Activated B cell treated with CpG ODN at 0.5 μM for 24 hours (primary cell): ENCODE measurements at regions not wholly inside any gene's neighbourhood (a gene's known extent, or its start where the extent isn't known, plus 50 kb on each side); places are given as distances from the start of the nearest gene placed in this dataset.

ENCODE experiments used
- ATAC-seq: fragments of 200-7000 bp; cut with Tn5 transposase; one replicate; pipeline ENCODE4 v1.10.0; 2021; ENCODE audit warnings: low read depth, mild to moderate bottlenecking, moderate library complexity
- CTCF ChIA-PET: fragments of 350-600 bp; sonication (Branson Sonifier 250); formaldehyde crosslinking; loops from one replicate; lab custom pipeline; 2021; ENCODE audit warnings: antibody characterized with exemption; lab: Charles Lee
- POLR2A ChIA-PET: fragments of 350-600 bp; sonication (Branson Sonifier 250); formaldehyde crosslinking; loops from one replicate; lab custom pipeline; 2021; ENCODE audit warnings: antibody characterized with exemption; lab: Charles Lee
- DNase-seq: peaks from one replicate; pipeline ENCODE4 v3.0.0; 2022
- H3K27ac Mint-ChIP-seq: one replicate; pipeline ENCODE4 v1.8.0; 2020; ENCODE audit warnings: mixed read lengths
- H3K27me3 Mint-ChIP-seq: one replicate; pipeline ENCODE4 v1.8.0; 2021; ENCODE audit warnings: mixed read lengths
- H3K36me3 Mint-ChIP-seq: one replicate; pipeline ENCODE4 v1.8.0; 2021; ENCODE audit warnings: low read depth, mixed read lengths
- H3K4me1 Mint-ChIP-seq: one replicate; pipeline ENCODE4 v1.8.0; 2021; ENCODE audit warnings: mixed read lengths
- H3K4me3 Mint-ChIP-seq: one replicate; pipeline ENCODE4 v1.8.0; 2020; ENCODE audit warnings: mild to moderate bottlenecking, mixed read lengths
- H3K9me3 Mint-ChIP-seq: one replicate; pipeline ENCODE4 v1.8.0; 2020; ENCODE audit warnings: mixed read lengths
- CTCF ChIP-seq: fragments of 200-600 bp; IDR thresholded peaks from one replicate; pipeline ENCODE4 v1.8.0; 2022; ENCODE audit warnings: antibody characterized with exemption, mild to moderate bottlenecking
- intact Hi-C: fragments of 100-400 bp; cut with micrococcal nuclease; formaldehyde crosslinking; loops from one replicate; pipeline ENCODE4 v1.15.1; 2024

- Mint-ChIP-seq H3K4me1 (no peaks in the 10 kb centered on the region), H3K9me3 (peaks cover 11% of the 10 kb centered on the region), H3K36me3 (no peaks in the 10 kb centered on the region), H3K27me3 (no peaks in the 10 kb centered on the region), H3K27ac (no peak overlapping the region), H3K4me3 (no peak overlapping the region)
- TF ChIP-seq CTCF = no peak
- no peak for DNase-seq
- CTCF ChIA-PET = no interaction called here
- ATAC-seq = no peak
- POLR2A ChIA-PET = no interaction called here
- intact Hi-C loops = no loop called here
Observed at GRCh38 chr7:53518319-53518718, 482.9 kb downstream of the POM121L12 start.

GRCh38 chr7:53520841-53521240, 485.4 kb downstream of the POM121L12 start:
- Mint-ChIP-seq H3K27ac (no peak overlapping the region), H3K36me3 (no peaks in the 10 kb centered on the region), H3K4me3 (no peak overlapping the region), H3K4me1 (no peaks in the 10 kb centered on the region), H3K9me3 (peaks cover 9% of the 10 kb centered on the region), H3K27me3 (no peaks in the 10 kb centered on the region)
- intact Hi-C loops = no loop called here
- ChIA-PET CTCF (no interaction called here), POLR2A (no interaction called here)
- ATAC-seq = no peak
- TF ChIP-seq CTCF = no peak
- DNase-seq = no peak

GRCh38 chr7:53521638-53522184, 486.3 kb downstream of the POM121L12 start:
- intact Hi-C loops = no loop called here
- no peak for DNase-seq
- no peak overlapping the region for H3K4me3 Mint-ChIP-seq
- peaks cover 9% of the 10 kb centered on the region for H3K9me3 Mint-ChIP-seq
- TF ChIP-seq CTCF = no peak
- H3K4me1 Mint-ChIP-seq = no peaks in the 10 kb centered on the region
- H3K27me3 Mint-ChIP-seq = no peaks in the 10 kb centered on the region
- H3K36me3 Mint-ChIP-seq = no peaks in the 10 kb centered on the region
- no peak for ATAC-seq
- POLR2A ChIA-PET = no interaction called here
- no peak overlapping the region for H3K27ac Mint-ChIP-seq
- CTCF ChIA-PET = no interaction called here

DNA sequence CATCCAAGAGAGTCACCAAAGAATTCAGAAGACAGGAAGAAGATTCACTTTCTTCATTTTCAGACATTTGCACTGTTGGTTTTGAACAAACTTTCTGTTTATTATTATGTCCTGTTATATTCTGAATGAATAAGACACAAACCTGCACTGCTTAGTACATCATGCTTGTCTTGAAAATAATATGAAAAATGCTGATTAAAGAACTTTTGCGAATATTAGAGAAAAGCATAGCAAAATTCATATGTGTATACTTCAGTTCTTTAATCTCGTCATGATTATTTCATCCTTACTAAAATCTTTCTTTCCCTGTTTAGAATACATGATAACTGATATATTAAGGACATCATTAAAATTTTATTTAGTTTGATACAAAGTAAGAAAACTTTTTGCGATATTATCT, 504.1 kb downstream of the POM121L12 start:
- CTCF ChIA-PET = no interaction called here
- no peak for TF ChIP-seq CTCF
- H3K4me1 Mint-ChIP-seq = no peaks in the 10 kb centered on the region
- no peak for ATAC-seq
- no peak for DNase-seq
- POLR2A ChIA-PET = no interaction called here
- no peaks in the 10 kb centered on the region for H3K27me3 Mint-ChIP-seq
- H3K27ac Mint-ChIP-seq = no peak overlapping the region
- H3K36me3 Mint-ChIP-seq = no peaks in the 10 kb centered on the region
- peaks cover 8% of the 10 kb centered on the region for H3K9me3 Mint-ChIP-seq
- H3K4me3 Mint-ChIP-seq = no peak overlapping the region
- intact Hi-C loops = no loop called here

- Mint-ChIP-seq H3K4me1 (no peaks in the 10 kb centered on the region), H3K9me3 (peaks cover 12% of the 10 kb centered on the region), H3K27ac (no peak overlapping the region), H3K36me3 (no peaks in the 10 kb centered on the region), H3K27me3 (no peaks in the 10 kb centered on the region), H3K4me3 (no peak overlapping the region)
- CTCF ChIA-PET = no interaction called here
- DNase-seq (no peak), ATAC-seq (no peak)
- POLR2A ChIA-PET = no interaction called here
- intact Hi-C loops = no loop called here
- no peak for TF ChIP-seq CTCF
Observed at GRCh38 chr7:53541475-53541874, 506.0 kb downstream of the POM121L12 start.
